Activated CD8-positive, alpha-beta T cell treated with anti-CD3 and anti-CD28 coated beads for 36 hours (primary cell): ENCODE measurements at regions not wholly inside any gene's neighbourhood (a gene's known extent, or its start where the extent isn't known, plus 50 kb on each side); places are given as distances from the start of the nearest gene placed in this dataset.

Source experiments
- ATAC-seq: fragments of 200-7000 bp; cut with Tn5 transposase; one replicate; pipeline ENCODE4 v1.10.0; 2021; ENCODE audit warnings: mild to moderate bottlenecking, moderate library complexity
- CTCF ChIA-PET: fragments of 350-600 bp; sonication (Branson Sonifier 250); formaldehyde crosslinking; loops from one replicate; lab custom pipeline; 2021; ENCODE audit warnings: antibody characterized with exemption; lab: Charles Lee
- POLR2A ChIA-PET: fragments of 350-600 bp; sonication (Branson Sonifier 250); formaldehyde crosslinking; loops from one replicate; lab custom pipeline; 2021; ENCODE audit warnings: antibody characterized with exemption; lab: Charles Lee
- DNase-seq: peaks from one replicate; pipeline ENCODE4 v3.0.0-alpha.2; 2020
- H3K27ac Mint-ChIP-seq: one replicate; pipeline ENCODE4 v1.8.0; 2021; ENCODE audit warnings: mild to moderate bottlenecking, mixed read lengths
- H3K27me3 Mint-ChIP-seq: one replicate; pipeline ENCODE4 v1.8.0; 2021; ENCODE audit warnings: mixed read lengths
- H3K36me3 Mint-ChIP-seq: one replicate; pipeline ENCODE4 v1.8.0; 2021; ENCODE audit warnings: low read depth, mixed read lengths
- H3K4me1 Mint-ChIP-seq: one replicate; pipeline ENCODE4 v1.8.0; 2021; ENCODE audit warnings: low read depth, mixed read lengths
- H3K4me3 Mint-ChIP-seq: one replicate; pipeline ENCODE4 v1.8.0; 2021; ENCODE audit warnings: mild to moderate bottlenecking, moderate library complexity, mixed read lengths
- H3K9me3 Mint-ChIP-seq: one replicate; pipeline ENCODE4 v1.8.0; 2021; ENCODE audit warnings: mixed read lengths
- intact Hi-C: fragments of 100-400 bp; cut with micrococcal nuclease; formaldehyde crosslinking; loops from one replicate; pipeline ENCODE4 v1.10.0; 2022
- TF ChIP-seq, protein P1 (sequence below): fragments of 200-600 bp; IDR thresholded peaks from one replicate; pipeline ENCODE4 v1.8.0; 2022; ENCODE audit warnings: antibody characterized with exemption, mild to moderate bottlenecking

DNA sequence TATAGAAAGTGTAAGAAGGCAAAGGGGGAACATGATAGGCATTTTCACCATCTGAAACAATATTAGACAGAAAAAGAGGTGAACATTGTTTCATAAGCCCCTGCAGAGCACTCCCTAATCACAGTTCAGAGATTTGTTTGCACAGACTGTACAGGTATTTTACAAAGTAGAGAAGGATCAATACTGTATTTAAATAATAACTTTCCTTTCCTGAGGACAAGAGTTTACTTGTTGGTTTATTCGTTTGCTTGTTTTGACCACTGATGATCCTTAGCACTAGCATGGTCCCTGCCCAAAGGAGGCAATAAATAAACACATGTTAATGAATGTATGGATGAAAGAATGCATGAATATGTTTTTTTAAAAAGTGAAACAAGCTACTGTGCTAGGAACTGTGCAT lies 690.1 kb upstream of the COBL start:
- peaks cover 16% of the 10 kb centered on the region for H3K9me3 Mint-ChIP-seq
- TF ChIP-seq, protein P1, sequence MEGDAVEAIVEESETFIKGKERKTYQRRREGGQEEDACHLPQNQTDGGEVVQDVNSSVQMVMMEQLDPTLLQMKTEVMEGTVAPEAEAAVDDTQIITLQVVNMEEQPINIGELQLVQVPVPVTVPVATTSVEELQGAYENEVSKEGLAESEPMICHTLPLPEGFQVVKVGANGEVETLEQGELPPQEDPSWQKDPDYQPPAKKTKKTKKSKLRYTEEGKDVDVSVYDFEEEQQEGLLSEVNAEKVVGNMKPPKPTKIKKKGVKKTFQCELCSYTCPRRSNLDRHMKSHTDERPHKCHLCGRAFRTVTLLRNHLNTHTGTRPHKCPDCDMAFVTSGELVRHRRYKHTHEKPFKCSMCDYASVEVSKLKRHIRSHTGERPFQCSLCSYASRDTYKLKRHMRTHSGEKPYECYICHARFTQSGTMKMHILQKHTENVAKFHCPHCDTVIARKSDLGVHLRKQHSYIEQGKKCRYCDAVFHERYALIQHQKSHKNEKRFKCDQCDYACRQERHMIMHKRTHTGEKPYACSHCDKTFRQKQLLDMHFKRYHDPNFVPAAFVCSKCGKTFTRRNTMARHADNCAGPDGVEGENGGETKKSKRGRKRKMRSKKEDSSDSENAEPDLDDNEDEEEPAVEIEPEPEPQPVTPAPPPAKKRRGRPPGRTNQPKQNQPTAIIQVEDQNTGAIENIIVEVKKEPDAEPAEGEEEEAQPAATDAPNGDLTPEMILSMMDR: no peak
- no peaks in the 10 kb centered on the region for H3K36me3 Mint-ChIP-seq
- no peaks in the 10 kb centered on the region for H3K27me3 Mint-ChIP-seq
- intact Hi-C loops: no loop called here
- ATAC-seq (no peak), DNase-seq (no peak)
- no peak overlapping the region for H3K4me3 Mint-ChIP-seq
- ChIA-PET POLR2A (no interaction called here), CTCF (interaction anchor here (0.8 kb wide), 1 partner anchor 11 kb away, joined by 3 read pairs; no protein-coding TSS in a partner anchor)
- H3K27ac Mint-ChIP-seq: no peak overlapping the region
- H3K4me1 Mint-ChIP-seq: no peaks in the 10 kb centered on the region

DNA sequence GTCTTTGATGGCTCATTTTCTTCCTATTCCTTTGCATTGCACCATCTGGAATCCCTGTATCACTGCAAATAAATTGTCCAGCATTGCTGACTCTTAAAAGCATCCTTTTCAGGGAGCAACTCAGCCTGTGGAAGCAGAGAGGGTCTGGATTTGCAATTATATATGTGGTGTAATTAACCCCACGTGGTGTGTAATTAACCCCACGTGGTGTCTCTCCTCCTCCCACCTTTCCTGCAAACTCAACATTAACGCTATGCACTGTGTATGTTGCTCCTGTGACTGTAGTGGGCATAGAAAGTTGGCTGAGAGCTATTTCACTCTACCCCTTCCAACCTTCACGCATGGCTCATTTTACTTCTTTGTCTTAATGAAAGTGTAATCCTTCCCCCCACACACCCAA lies 689.0 kb upstream of the COBL start:
- Mint-ChIP-seq H3K4me3 (no peak overlapping the region), H3K27me3 (no peaks in the 10 kb centered on the region), H3K9me3 (peaks cover 12% of the 10 kb centered on the region), H3K27ac (no peak overlapping the region), H3K4me1 (no peaks in the 10 kb centered on the region), H3K36me3 (no peaks in the 10 kb centered on the region)
- CTCF ChIA-PET: interaction anchor here (2.0 kb wide), 1 partner anchor 12 kb away, joined by 7 read pairs; no protein-coding TSS in a partner anchor
- TF ChIP-seq, protein P1: no peak
- POLR2A ChIA-PET: no interaction called here
- no peak for ATAC-seq
- DNase-seq: no peak
- intact Hi-C loops: no loop called here

DNA sequence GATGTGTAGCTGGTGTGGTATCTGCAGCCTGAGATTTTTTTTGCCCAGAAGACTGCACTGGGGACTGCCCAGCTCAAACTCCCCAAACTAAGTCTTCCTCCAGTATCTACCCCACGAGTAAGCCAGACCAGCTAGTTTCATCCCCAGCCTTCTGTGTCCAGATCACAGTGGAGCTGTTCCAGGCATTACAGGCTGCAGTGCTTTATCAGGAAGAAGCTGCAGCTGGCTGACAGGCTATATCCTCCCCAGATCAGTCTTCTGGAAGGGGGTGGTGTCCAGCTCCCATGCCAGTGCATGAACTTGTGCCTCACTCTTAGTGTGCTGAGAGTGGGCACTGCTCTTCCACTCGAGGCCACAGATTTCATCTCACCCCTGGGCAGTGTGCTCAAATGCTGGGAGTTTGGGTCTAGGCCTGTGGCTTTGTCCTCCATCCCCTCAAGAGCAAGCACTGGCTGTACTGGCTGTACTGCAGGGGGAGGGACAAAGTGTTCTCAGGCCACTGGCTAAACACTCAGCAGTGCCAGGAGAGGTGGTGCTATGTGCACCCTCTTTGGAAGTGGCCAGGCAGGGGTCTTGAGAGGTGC lies 679.1 kb upstream of the COBL start:
- TF ChIP-seq, protein P1: no peak
- H3K27me3 Mint-ChIP-seq: no peaks in the 10 kb centered on the region
- H3K36me3 Mint-ChIP-seq: no peaks in the 10 kb centered on the region
- ChIA-PET CTCF (no interaction called here), POLR2A (no interaction called here)
- intact Hi-C loops: no loop called here
- no peak for ATAC-seq
- DNase-seq: no peak
- H3K4me1 Mint-ChIP-seq: no peaks in the 10 kb centered on the region
- no peak overlapping the region for H3K27ac Mint-ChIP-seq
- H3K9me3 Mint-ChIP-seq: peaks cover 3% of the 10 kb centered on the region
- H3K4me3 Mint-ChIP-seq: no peak overlapping the region

DNA sequence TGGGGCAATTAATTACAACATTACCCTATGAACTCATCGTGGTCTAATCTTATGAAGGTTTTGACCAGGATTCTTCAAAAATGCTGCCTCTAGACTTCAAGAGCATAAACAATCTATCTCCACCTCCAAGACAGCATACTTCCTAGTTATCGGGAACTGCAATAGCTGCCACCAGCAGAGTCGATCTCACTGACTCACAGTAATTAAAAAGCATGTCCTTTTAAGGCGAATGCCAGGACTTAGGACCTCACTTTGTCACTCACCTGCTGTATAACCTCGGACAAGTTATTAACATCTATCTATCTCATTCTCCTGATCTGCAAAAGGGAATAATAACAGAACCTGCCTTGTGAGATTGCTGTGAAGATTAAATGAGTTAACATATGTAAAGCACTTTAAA lies 666.0 kb upstream of the COBL start:
- no peak for ATAC-seq
- H3K9me3 Mint-ChIP-seq: peaks cover 1% of the 10 kb centered on the region
- TF ChIP-seq, protein P1: no peak
- no peaks in the 10 kb centered on the region for H3K4me1 Mint-ChIP-seq
- intact Hi-C loops: no loop called here
- H3K27ac Mint-ChIP-seq: no peak overlapping the region
- no peaks in the 10 kb centered on the region for H3K27me3 Mint-ChIP-seq
- no peak for DNase-seq
- ChIA-PET CTCF (no interaction called here), POLR2A (no interaction called here)
- H3K36me3 Mint-ChIP-seq: no peaks in the 10 kb centered on the region
- H3K4me3 Mint-ChIP-seq: no peak overlapping the region

DNA sequence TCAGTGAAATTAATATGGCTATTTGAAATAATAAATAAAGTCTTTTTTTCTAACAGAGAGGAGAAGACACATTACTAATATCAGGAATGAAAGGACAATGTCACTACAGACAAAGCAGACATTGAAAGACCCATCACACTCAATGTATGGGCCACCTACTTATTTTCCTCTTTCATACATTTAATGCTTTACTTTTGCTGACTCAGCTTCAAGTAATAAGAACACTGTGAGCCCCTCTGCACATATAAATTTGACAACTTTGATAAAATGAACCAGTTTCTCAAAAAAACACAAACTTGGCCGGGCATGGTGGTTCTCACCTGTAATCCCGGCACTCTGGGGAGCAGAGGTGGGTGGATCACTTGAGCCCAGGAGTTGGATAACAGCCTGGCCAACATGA lies 664.2 kb upstream of the COBL start:
- no peak for ATAC-seq
- no peak overlapping the region for H3K4me3 Mint-ChIP-seq
- intact Hi-C loops: no loop called here
- no peaks in the 10 kb centered on the region for H3K4me1 Mint-ChIP-seq
- TF ChIP-seq, protein P1: no peak
- no peaks in the 10 kb centered on the region for H3K27me3 Mint-ChIP-seq
- H3K36me3 Mint-ChIP-seq: no peaks in the 10 kb centered on the region
- DNase-seq: no peak
- ChIA-PET POLR2A (no interaction called here), CTCF (no interaction called here)
- H3K9me3 Mint-ChIP-seq: no peaks in the 10 kb centered on the region
- H3K27ac Mint-ChIP-seq: no peak overlapping the region
